Panc1 (cell line): ENCODE measurements at regions not wholly inside any gene's neighbourhood (a gene's known extent, or its start where the extent isn't known, plus 50 kb on each side); places are given as distances from the start of the nearest gene placed in this dataset.
"Not testable (repeated sequence)": the region's sequence is repeated elsewhere in the genome, so short reads cannot be mapped to it uniquely, and the experiment has no call there.

Experiments used
- ATAC-seq: fragments of 200-7000 bp; cut with Tn5 transposase; 2 replicates; pipeline ENCODE4 v1.9.1; 2020; ENCODE audit warnings: mild to moderate bottlenecking, moderate library complexity
- BruUV-seq: library from RNA; stranded (reverse); fragments of 400-500 nt; replicated peaks from 2 replicates; lab custom pipeline; 2021; lab: Mats Ljungman, UMichigan
- CTCF ChIA-PET: fragments of 300-600 bp; sonication (Branson Sonifier 250); formaldehyde crosslinking; loops from one replicate; lab custom pipeline; 2022; ENCODE audit warnings: antibody characterized with exemption; lab: Charles Lee
- POLR2A ChIA-PET: fragments of 300-600 bp; sonication (Branson Sonifier 250); formaldehyde crosslinking; loops from one replicate; lab custom pipeline; 2022; ENCODE audit warnings: antibody characterized with exemption; lab: Charles Lee
- DNase-seq: peaks from one replicate; pipeline ENCODE4 v3.0.0-alpha.2; 2010; ENCODE audit warnings: low read depth, low spot score
- H3K27ac ChIP-seq: 2 replicates; pipeline ENCODE4 v1.5.1; 2011; ENCODE audit warnings: mild to moderate bottlenecking, low read length, inconsistent platforms
- H3K27me3 ChIP-seq: fragments of 200-500 bp; sonication (Bioruptor generic); 2 replicates; pipeline ENCODE4 v1.6.0; 2014; ENCODE audit warnings: low read length, inconsistent platforms; ENCODE audit not compliant: control insufficient read depth, insufficient read depth
- H3K36me3 ChIP-seq: fragments of 200-500 bp; sonication (Bioruptor generic); 2 replicates; pipeline ENCODE4 v1.5.1; 2014; ENCODE audit warnings: inconsistent platforms, mild to moderate bottlenecking, low read length, moderate library complexity; ENCODE audit not compliant: control insufficient read depth, insufficient read depth
- H3K4me1 ChIP-seq: 2 replicates; pipeline ENCODE4 v1.5.1; 2011; ENCODE audit warnings: inconsistent platforms, mild to moderate bottlenecking, low read length, moderate library complexity; ENCODE audit not compliant: control insufficient read depth, insufficient read depth
- H3K4me3 ChIP-seq, 2 experiments: 2 replicates each; pipeline ENCODE4 v1.5.1; 2011 to 2012; ENCODE audit warnings: low read depth in 2 of 2, low read length in 2 of 2, mild to moderate bottlenecking in 2 of 2, inconsistent platforms in 1 of 2, moderate library complexity in 1 of 2
- H3K9me3 ChIP-seq: fragments of 200-500 bp; sonication (Bioruptor generic); 2 replicates; pipeline ENCODE4 v1.5.1; 2014; ENCODE audit warnings: low read depth, mild to moderate bottlenecking, inconsistent platforms, low read length, moderate library complexity; ENCODE audit not compliant: control insufficient read depth, insufficient read depth
- POLR2AphosphoS5 ChIP-seq: IDR thresholded peaks from 2 replicates; pipeline ENCODE4 v1.6.1; 2012; ENCODE audit warnings: mild to moderate bottlenecking, low read depth, low read length, moderate library complexity
- SIN3A ChIP-seq: IDR thresholded peaks from 2 replicates; pipeline ENCODE4 v1.6.1; 2012; ENCODE audit warnings: low read depth, mild to moderate bottlenecking, low read length, moderate library complexity, borderline replicate concordance; ENCODE audit not compliant: insufficient read depth
- TCF7L2 ChIP-seq: IDR thresholded peaks from 2 replicates; pipeline ENCODE4 v1.6.1; 2011; ENCODE audit warnings: mild to moderate bottlenecking, low read depth, low read length, inconsistent platforms
- in situ Hi-C: cut with HindIII; loops from 2 replicates; pipeline ENCODE4 v1.10.0; 2016; ENCODE audit warnings: low sequenced_read_pairs, low pct_unique_long_range_greater_than_20kb
- intact Hi-C: fragments of 100-400 bp; cut with micrococcal nuclease; formaldehyde crosslinking; loops from one replicate; pipeline ENCODE4 v1.10.0; 2022; ENCODE audit not compliant: unreplicated experiment
- TF ChIP-seq, protein P1 (sequence below): fragments of 450-650 bp; IDR thresholded peaks from 2 replicates; pipeline ENCODE4 v1.5.1; 2017; ENCODE audit warnings: mild to moderate bottlenecking
- TF ChIP-seq, protein P2 (sequence below), 2 experiments: IDR thresholded peaks; 2 replicates each; pipeline ENCODE4 v1.6.1; 2011 to 2012; ENCODE audit warnings: low read depth in 2 of 2, control low read depth in 1 of 2, low read length in 1 of 2, mild to moderate bottlenecking in 1 of 2, moderate library complexity in 1 of 2; ENCODE audit not compliant: insufficient read depth in 1 of 2

DNA sequence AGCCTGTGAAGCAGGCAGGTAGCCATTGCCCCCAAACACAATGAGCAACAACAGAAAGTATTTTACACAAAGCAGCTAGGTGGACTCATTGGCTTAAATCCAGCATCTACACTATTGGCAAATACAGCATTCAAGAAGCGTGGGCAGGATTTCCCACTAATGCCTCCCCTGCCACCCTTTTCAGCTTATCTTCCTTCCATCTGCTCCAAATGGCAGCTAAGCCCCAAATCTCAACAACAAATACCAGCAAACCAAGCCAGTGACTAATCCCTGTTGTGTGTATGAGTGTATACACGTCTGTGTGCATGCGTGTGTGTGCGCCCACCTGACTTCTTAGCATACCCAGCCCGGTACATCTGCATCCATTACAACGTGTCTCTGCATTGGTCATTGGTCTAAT is 151.2 kb upstream of the WWC1 start:
- DNase-seq, result no peak
- no peak overlapping the region for H3K27ac ChIP-seq
- CTCF ChIA-PET, result interaction anchor here (0.5 kb wide), 1 partner anchor 79 kb away, joined by 3 read pairs; no protein-coding TSS in a partner anchor
- in situ Hi-C loops, result no loop called here
- no peaks in the 10 kb centered on the region for H3K9me3 ChIP-seq
- no peak for TF ChIP-seq SIN3A
- TF ChIP-seq, protein P1, sequence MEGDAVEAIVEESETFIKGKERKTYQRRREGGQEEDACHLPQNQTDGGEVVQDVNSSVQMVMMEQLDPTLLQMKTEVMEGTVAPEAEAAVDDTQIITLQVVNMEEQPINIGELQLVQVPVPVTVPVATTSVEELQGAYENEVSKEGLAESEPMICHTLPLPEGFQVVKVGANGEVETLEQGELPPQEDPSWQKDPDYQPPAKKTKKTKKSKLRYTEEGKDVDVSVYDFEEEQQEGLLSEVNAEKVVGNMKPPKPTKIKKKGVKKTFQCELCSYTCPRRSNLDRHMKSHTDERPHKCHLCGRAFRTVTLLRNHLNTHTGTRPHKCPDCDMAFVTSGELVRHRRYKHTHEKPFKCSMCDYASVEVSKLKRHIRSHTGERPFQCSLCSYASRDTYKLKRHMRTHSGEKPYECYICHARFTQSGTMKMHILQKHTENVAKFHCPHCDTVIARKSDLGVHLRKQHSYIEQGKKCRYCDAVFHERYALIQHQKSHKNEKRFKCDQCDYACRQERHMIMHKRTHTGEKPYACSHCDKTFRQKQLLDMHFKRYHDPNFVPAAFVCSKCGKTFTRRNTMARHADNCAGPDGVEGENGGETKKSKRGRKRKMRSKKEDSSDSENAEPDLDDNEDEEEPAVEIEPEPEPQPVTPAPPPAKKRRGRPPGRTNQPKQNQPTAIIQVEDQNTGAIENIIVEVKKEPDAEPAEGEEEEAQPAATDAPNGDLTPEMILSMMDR, result no peak
- TF ChIP-seq, protein P2, sequence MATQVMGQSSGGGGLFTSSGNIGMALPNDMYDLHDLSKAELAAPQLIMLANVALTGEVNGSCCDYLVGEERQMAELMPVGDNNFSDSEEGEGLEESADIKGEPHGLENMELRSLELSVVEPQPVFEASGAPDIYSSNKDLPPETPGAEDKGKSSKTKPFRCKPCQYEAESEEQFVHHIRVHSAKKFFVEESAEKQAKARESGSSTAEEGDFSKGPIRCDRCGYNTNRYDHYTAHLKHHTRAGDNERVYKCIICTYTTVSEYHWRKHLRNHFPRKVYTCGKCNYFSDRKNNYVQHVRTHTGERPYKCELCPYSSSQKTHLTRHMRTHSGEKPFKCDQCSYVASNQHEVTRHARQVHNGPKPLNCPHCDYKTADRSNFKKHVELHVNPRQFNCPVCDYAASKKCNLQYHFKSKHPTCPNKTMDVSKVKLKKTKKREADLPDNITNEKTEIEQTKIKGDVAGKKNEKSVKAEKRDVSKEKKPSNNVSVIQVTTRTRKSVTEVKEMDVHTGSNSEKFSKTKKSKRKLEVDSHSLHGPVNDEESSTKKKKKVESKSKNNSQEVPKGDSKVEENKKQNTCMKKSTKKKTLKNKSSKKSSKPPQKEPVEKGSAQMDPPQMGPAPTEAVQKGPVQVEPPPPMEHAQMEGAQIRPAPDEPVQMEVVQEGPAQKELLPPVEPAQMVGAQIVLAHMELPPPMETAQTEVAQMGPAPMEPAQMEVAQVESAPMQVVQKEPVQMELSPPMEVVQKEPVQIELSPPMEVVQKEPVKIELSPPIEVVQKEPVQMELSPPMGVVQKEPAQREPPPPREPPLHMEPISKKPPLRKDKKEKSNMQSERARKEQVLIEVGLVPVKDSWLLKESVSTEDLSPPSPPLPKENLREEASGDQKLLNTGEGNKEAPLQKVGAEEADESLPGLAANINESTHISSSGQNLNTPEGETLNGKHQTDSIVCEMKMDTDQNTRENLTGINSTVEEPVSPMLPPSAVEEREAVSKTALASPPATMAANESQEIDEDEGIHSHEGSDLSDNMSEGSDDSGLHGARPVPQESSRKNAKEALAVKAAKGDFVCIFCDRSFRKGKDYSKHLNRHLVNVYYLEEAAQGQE (IDR thresholded peaks at IDR 0.05; ENCODE audit: insufficient read depth in 1 of 2, low read depth in 2 of 2, low read length in 1 of 2), result no peak
- no peak for TF ChIP-seq TCF7L2
- no peaks in the 10 kb centered on the region for H3K36me3 ChIP-seq
- ATAC-seq, result no peak
- no peaks in the 10 kb centered on the region for H3K4me1 ChIP-seq
- intact Hi-C loops, result no loop called here
- POLR2A ChIA-PET, result interaction anchor here (0.5 kb wide), 1 partner anchor 112 kb away, joined by 7 read pairs; no protein-coding TSS in a partner anchor
- peaks cover 3% of the 10 kb centered on the region; the same call in 1 of the 2 replicates for H3K27me3 ChIP-seq
- H3K4me3 ChIP-seq, result no peak overlapping the region
- BruUV-seq, result no TSS peak

DNA sequence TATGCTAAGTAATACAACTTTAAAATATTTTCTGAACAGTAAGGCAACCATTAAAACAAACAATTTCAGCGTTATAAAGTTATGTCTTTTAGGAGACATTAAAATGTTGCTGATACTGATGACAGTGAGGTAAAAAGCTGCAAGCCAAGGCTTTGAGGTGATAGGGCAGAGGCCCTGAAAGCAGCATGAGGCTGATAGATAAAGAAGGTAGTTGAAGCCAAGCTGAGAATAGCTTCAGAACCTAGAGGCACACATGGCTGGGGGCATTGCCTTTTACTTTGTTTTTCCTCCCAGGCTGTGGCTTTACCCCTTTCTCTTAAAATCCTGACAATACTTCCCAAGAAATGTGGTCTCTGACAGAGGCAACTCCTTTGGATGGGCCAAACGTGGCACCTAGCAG is 149.0 kb upstream of the WWC1 start:
- DNase-seq (no peak), ATAC-seq (no peak)
- in situ Hi-C loops (no loop called here), intact Hi-C loops (no loop called here)
- ChIA-PET POLR2A (no interaction called here), CTCF (no interaction called here)
- Histone ChIP-seq H3K4me3 (no peak overlapping the region), H3K27ac (no peak overlapping the region), H3K4me1 (no peaks in the 10 kb centered on the region), H3K36me3 (no peaks in the 10 kb centered on the region), H3K27me3 (peaks cover 8% of the 10 kb centered on the region), H3K9me3 (no peaks in the 10 kb centered on the region)
- BruUV-seq, result no TSS peak
- TF ChIP-seq, protein P1, result no peak
- TF ChIP-seq, protein P2 (IDR thresholded peaks at IDR 0.05; ENCODE audit: insufficient read depth in 1 of 2, low read depth in 2 of 2, low read length in 1 of 2), result no peak
- TF ChIP-seq TCF7L2, result no peak
- no peak for TF ChIP-seq SIN3A
- TF ChIP-seq POLR2AphosphoS5, result no peak

DNA sequence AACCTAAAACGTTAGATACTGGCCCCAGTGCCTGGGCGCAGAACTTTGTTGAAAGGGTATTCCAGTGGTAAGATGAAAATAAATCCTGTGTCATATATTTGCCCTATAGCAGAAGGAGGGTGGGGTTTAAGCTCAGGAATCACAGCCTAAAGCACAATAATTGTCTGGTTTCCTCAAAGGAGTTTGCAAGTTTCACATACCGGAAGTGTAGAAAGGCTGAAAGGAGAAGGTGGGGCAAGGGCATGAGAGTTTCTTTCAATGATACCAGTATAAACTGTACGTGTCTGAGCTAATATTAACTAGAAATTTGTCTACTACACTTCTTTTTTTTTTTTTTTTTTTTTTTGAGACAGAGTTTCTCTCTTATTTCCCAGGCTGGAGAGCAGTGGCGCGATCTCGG is 147.9 kb upstream of the WWC1 start:
- BruUV-seq, POLR2A ChIA-PET, intact Hi-C loops, H3K9me3 ChIP-seq, DNase-seq, H3K4me3 ChIP-seq, H3K36me3 ChIP-seq, H3K4me1 ChIP-seq, ATAC-seq, in situ Hi-C loops, H3K27ac ChIP-seq, CTCF ChIA-PET: not testable (repeated sequence)
- peaks cover 16% of the 10 kb centered on the region for H3K27me3 ChIP-seq
